ENCODE measurements at regions not wholly inside any gene's neighbourhood (a gene's known extent, or its start where the extent isn't known, plus 50 kb on each side); places are given as distances from the start of the nearest gene placed in this dataset.

DNA sequence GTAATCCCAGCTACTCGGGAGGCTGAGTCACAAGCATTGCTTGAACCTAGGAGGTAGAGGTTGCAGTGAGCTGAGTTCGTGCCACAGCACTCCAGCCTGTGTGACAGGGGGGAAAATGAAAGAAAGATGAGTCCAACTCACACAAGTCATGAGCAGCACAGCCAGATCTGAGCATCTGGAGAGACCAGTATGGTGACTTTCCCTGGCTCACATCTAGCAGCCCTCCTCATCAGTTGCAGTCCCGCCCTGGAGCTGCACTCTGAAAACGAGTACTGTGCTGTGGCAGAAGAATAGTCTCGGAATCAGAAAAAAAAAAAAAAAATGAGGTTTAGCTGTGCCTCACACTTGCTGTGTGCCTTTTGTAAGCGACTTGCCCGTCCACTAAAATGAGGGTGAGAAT is 74.4 kb upstream of the TRIB2 start:
- H4K20me1 ChIP-seq (ENCODE audit: insufficient read depth, low read length), result no peaks in the 10 kb centered on the region
- H3K27ac ChIP-seq (ENCODE audit: low read depth, low read length, poor library complexity, severe bottlenecking), result no peak overlapping the region
- no peaks in the 10 kb centered on the region for H3K79me2 ChIP-seq (ENCODE audit: insufficient read depth, low read depth, low read length)
- no peak for TF ChIP-seq EZH2phosphoT487 (IDR thresholded peaks at IDR 0.05; ENCODE audit: borderline replicate concordance, low read depth, low read length)
- TF ChIP-seq CTCF (conservative IDR thresholded peaks at IDR 0.05; ENCODE audit: low read length), result no peak
- ChIA-PET POLR2A (interaction anchor here (0.7 to 1.4 kb wide), 4 partner anchors 17 to 1408 kb away, joined by 3 to 5 read pairs (median 4); no protein-coding TSS in a partner anchor), CTCF (ENCODE audit: unreplicated experiment) (no interaction called here)
- no peak overlapping the region for H2AFZ ChIP-seq (ENCODE audit: low read length)
- no peaks in the 10 kb centered on the region for H3K9me2 ChIP-seq (ENCODE audit: insufficient read depth, low read length)
- no peaks in the 10 kb centered on the region for H3K36me3 ChIP-seq (ENCODE audit: insufficient read depth, low read length)
- no peaks in the 10 kb centered on the region for H3K9me3 ChIP-seq (ENCODE audit: low read length)
- intact Hi-C loops (cut with micrococcal nuclease; ENCODE audit: unreplicated experiment), result no loop called here
- H3K4me3 ChIP-seq (ENCODE audit: low read depth, low read length, poor library complexity, severe bottlenecking), result no peak overlapping the region
- BruUV-seq (replicated peaks), result no TSS peak
- H3K4me2 ChIP-seq (ENCODE audit: low read length), result no peak overlapping the region
- DNase-seq (ENCODE audit: low spot score), result no peak
- no peaks in the 10 kb centered on the region for H3K4me1 ChIP-seq (ENCODE audit: insufficient read depth, low read length, poor library complexity, severe bottlenecking)

DNA sequence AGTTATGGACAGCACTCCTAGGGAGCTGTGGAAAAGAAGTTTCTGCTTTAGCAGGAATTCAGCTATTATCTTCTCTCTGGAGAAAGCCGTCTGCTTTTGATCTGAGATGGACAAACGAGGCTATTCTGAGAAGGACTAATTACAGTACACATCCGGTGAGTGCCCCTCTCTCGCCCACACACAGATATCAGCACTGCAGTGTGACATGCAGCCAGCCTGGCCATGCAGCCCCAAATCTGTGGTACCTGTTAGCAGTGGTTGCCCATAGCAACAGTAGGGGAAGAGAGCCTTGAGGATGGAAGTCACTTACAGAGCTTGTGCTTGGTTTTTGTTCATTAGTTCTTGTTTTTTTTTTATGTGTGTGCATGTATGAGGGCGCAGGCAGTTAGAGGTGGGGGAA is 73.9 kb upstream of the TRIB2 start:
- POLR2A ChIA-PET, result interaction anchor here (0.7 to 1.1 kb wide), 2 partner anchors 23 to 1407 kb away, joined by 3 to 5 read pairs; no protein-coding TSS in a partner anchor
- CTCF ChIA-PET (ENCODE audit: unreplicated experiment), result no interaction called here
- intact Hi-C loops (cut with micrococcal nuclease; ENCODE audit: unreplicated experiment), result no loop called here
- Histone ChIP-seq H3K27ac (ENCODE audit: low read depth, low read length, poor library complexity, severe bottlenecking) (no peak overlapping the region), H3K79me2 (ENCODE audit: insufficient read depth, low read depth, low read length) (no peaks in the 10 kb centered on the region), H2AFZ (ENCODE audit: low read length) (no peak overlapping the region), H3K9me3 (ENCODE audit: low read length) (no peaks in the 10 kb centered on the region), H3K4me1 (ENCODE audit: insufficient read depth, low read length, poor library complexity, severe bottlenecking) (no peaks in the 10 kb centered on the region), H4K20me1 (ENCODE audit: insufficient read depth, low read length) (no peaks in the 10 kb centered on the region), H3K36me3 (ENCODE audit: insufficient read depth, low read length) (no peaks in the 10 kb centered on the region), H3K4me3 (ENCODE audit: low read depth, low read length, poor library complexity, severe bottlenecking) (no peak overlapping the region), H3K4me2 (ENCODE audit: low read length) (no peak overlapping the region), H3K9me2 (ENCODE audit: insufficient read depth, low read length) (no peaks in the 10 kb centered on the region)
- no TSS peak for BruUV-seq (replicated peaks)
- TF ChIP-seq EZH2phosphoT487 (IDR thresholded peaks at IDR 0.05; ENCODE audit: borderline replicate concordance, low read depth, low read length) (no peak), CTCF (conservative IDR thresholded peaks at IDR 0.05; ENCODE audit: low read length) (no peak)
- no peak for DNase-seq (ENCODE audit: low spot score)

DNA sequence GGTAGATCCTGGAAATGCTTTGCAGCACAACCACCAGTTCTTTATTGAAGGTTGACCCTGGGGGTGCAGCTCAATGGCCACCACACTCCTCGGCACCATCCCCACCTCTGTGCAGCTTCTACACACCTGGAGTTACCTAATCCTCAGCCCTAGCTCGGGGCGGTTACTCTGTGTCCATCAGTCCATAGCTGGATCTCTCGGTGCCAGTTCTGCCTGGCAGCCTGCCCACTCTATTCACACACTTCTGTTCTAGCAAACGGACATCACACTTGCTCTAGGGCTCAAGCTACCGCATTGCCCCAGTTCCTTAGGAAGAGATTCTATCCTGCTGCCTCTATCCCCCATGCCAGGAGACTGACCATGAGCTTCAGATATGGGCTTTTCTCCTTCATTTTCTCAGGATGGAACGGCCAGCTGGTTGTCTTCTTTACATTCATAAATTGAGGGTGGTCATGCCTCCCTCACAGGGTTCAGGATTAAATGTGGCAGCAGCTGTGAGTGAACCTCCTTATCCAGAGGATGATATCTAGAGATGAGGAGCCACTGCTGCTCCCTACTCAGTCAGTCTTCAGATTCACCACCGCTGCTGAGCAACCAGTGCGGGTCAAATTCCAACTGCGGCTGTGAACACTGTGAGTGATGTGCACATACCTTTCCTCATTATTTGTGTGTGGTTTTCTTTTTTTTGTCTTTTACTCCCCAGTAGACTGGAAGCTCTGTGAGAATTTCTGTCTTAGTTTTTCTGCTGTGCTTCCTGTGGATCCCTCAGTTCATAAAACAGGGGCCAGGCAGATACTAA is 66.9 kb upstream of the TRIB2 start:
- CTCF ChIA-PET (ENCODE audit: unreplicated experiment), result no interaction called here
- no peak overlapping the region for H2AFZ ChIP-seq (ENCODE audit: low read length)
- TF ChIP-seq CTCF (conservative IDR thresholded peaks at IDR 0.05; ENCODE audit: low read length) (no peak), EZH2phosphoT487 (IDR thresholded peaks at IDR 0.05; ENCODE audit: borderline replicate concordance, low read depth, low read length) (no peak)
- no peaks in the 10 kb centered on the region for H3K36me3 ChIP-seq (ENCODE audit: insufficient read depth, low read length)
- H4K20me1 ChIP-seq (ENCODE audit: insufficient read depth, low read length), result no peaks in the 10 kb centered on the region
- H3K27ac ChIP-seq (ENCODE audit: low read depth, low read length, poor library complexity, severe bottlenecking), result no peak overlapping the region
- DNase-seq (ENCODE audit: low spot score), result no peak
- H3K4me1 ChIP-seq (ENCODE audit: insufficient read depth, low read length, poor library complexity, severe bottlenecking), result no peaks in the 10 kb centered on the region
- no peaks in the 10 kb centered on the region for H3K9me2 ChIP-seq (ENCODE audit: insufficient read depth, low read length)
- no peak overlapping the region for H3K4me3 ChIP-seq (ENCODE audit: low read depth, low read length, poor library complexity, severe bottlenecking)
- no peak overlapping the region for H3K4me2 ChIP-seq (ENCODE audit: low read length)
- H3K9me3 ChIP-seq (ENCODE audit: low read length), result no peaks in the 10 kb centered on the region
- POLR2A ChIA-PET, result interaction anchor here (0.6 kb wide), 1 partner anchor 239 kb away, joined by 5 read pairs; no protein-coding TSS in a partner anchor
- intact Hi-C loops (cut with micrococcal nuclease; ENCODE audit: unreplicated experiment), result no loop called here
- no peaks in the 10 kb centered on the region for H3K79me2 ChIP-seq (ENCODE audit: insufficient read depth, low read depth, low read length)
- BruUV-seq (replicated peaks), result no TSS peak
